OCI-LY7 (cell line): ENCODE measurements at regions not wholly inside any gene's neighbourhood (a gene's known extent, or its start where the extent isn't known, plus 50 kb on each side); places are given as distances from the start of the nearest gene placed in this dataset.

Source experiments
- CTCF ChIP-seq: fragments of 200-600 bp; sonication (generic); conservative IDR thresholded peaks from 2 replicates; pipeline ENCODE4 v1.5.1; 2014; ENCODE audit warnings: mild to moderate bottlenecking, antibody characterized with exemption, low read length, moderate library complexity, mixed read lengths
- EZH2phosphoT487 ChIP-seq: fragments of 200-600 bp; sonication (generic); IDR thresholded peaks from 2 replicates; pipeline ENCODE4 v1.6.1; 2018; ENCODE audit warnings: low read depth, borderline replicate concordance, mild to moderate bottlenecking, mixed run types, antibody characterized with exemption, low read length, moderate library complexity, mixed read lengths

GRCh38 chr9:69984831-69985230 is 58.8 kb upstream of the MAMDC2 start:
- TF ChIP-seq CTCF (no peak), EZH2phosphoT487 (no peak)
